IMR-90 (cell line): ENCODE measurements at regions not wholly inside any gene's neighbourhood (a gene's known extent, or its start where the extent isn't known, plus 50 kb on each side); places are given as distances from the start of the nearest gene placed in this dataset.

Experiments
- ATAC-seq: fragments of 200-7000 bp; cut with Tn5 transposase; 2 replicates; pipeline ENCODE4 v1.9.1; 2020; ENCODE audit warnings: low read depth, mild to moderate bottlenecking, moderate library complexity
- BruUV-seq: library from RNA; stranded (reverse); fragments of 400-500 nt; replicated peaks from 2 replicates; lab custom pipeline; 2021; lab: Mats Ljungman, UMichigan
- CTCF ChIA-PET: fragments of 300-600 bp; formaldehyde crosslinking; extraction: SDS; loops from one replicate; lab custom pipeline; 2021; ENCODE audit warnings: antibody characterized with exemption; lab: Yijun Ruan, JAX
- POLR2A ChIA-PET: fragments of 300-600 bp; sonication (Branson Sonifier 250); formaldehyde crosslinking; loops from one replicate; lab custom pipeline; 2022; ENCODE audit warnings: antibody characterized with exemption; ENCODE audit not compliant: unreplicated experiment; lab: Charles Lee
- DNase-seq: peaks from one replicate; pipeline ENCODE4 v3.0.0; 2013
- H2AFZ ChIP-seq: replicated peaks from 2 replicates; pipeline ENCODE3; 2013; ENCODE audit warnings: low read length, mild to moderate bottlenecking; ENCODE audit not compliant: poor library complexity
- H2AK5ac ChIP-seq: 2 replicates; pipeline ENCODE4 v1.6.1; 2013; ENCODE audit warnings: low read depth, low read length, inconsistent platforms
- H2AK9ac ChIP-seq: replicated peaks from 2 replicates; pipeline ENCODE3; 2013; ENCODE audit warnings: mild to moderate bottlenecking, low read depth, low read length, moderate library complexity; ENCODE audit not compliant: poor library complexity
- H2BK120ac ChIP-seq: 2 replicates; pipeline ENCODE4 v1.6.1; 2013; ENCODE audit warnings: low read depth, low read length, inconsistent platforms
- H2BK15ac ChIP-seq: 3 replicates; pipeline ENCODE4 v1.6.1; 2013; ENCODE audit warnings: low read depth, low read length, inconsistent platforms
- H2BK20ac ChIP-seq: 2 replicates; pipeline ENCODE4 v1.6.1; 2013; ENCODE audit warnings: low read depth, mild to moderate bottlenecking, inconsistent platforms, low read length, moderate library complexity
- H2BK5ac ChIP-seq: 2 replicates; pipeline ENCODE4 v1.6.1; 2013; ENCODE audit warnings: mild to moderate bottlenecking, low read depth, low read length, inconsistent platforms; ENCODE audit not compliant: poor library complexity, severe bottlenecking
- H3K14ac ChIP-seq: replicated peaks from 2 replicates; pipeline ENCODE4 v1.6.1; 2013; ENCODE audit warnings: low read depth, low read length, inconsistent platforms
- H3K18ac ChIP-seq: 2 replicates; pipeline ENCODE4 v1.6.1; 2013; ENCODE audit warnings: low read depth, low read length, control low read depth
- H3K23ac ChIP-seq: 2 replicates; pipeline ENCODE4 v1.6.1; 2013; ENCODE audit warnings: low read depth, low read length, inconsistent platforms
- H3K27ac ChIP-seq: 2 replicates; pipeline ENCODE4 v1.5.1; 2013; ENCODE audit warnings: mild to moderate bottlenecking, control low read depth, low read length; ENCODE audit not compliant: insufficient read depth
- H3K27me3 ChIP-seq: 2 replicates; pipeline ENCODE4 v1.6.1; 2013; ENCODE audit warnings: low read length; ENCODE audit not compliant: control insufficient read depth, insufficient read depth
- H3K36me3 ChIP-seq: 2 replicates; pipeline ENCODE4 v1.6.1; 2013; ENCODE audit warnings: low read length, mixed read lengths; ENCODE audit not compliant: control insufficient read depth, insufficient read depth
- H3K4ac ChIP-seq: 2 replicates; pipeline ENCODE4 v1.6.1; 2013; ENCODE audit warnings: low read depth, low read length, inconsistent platforms
- H3K4me1 ChIP-seq: 2 replicates; pipeline ENCODE4 v1.6.1; 2013; ENCODE audit warnings: low read length, mixed read lengths; ENCODE audit not compliant: control insufficient read depth, insufficient read depth
- H3K4me2 ChIP-seq: 2 replicates; pipeline ENCODE4 v1.6.1; 2013; ENCODE audit warnings: low read depth, mild to moderate bottlenecking, control low read depth, low read length, moderate library complexity
- H3K4me3 ChIP-seq: 2 replicates; pipeline ENCODE4 v1.5.1; 2013; ENCODE audit warnings: low read depth, mild to moderate bottlenecking, control low read depth, low read length, moderate library complexity; ENCODE audit not compliant: insufficient read depth
- H3K56ac ChIP-seq: 2 replicates; pipeline ENCODE4 v1.6.1; 2013; ENCODE audit warnings: low read length, inconsistent platforms; ENCODE audit not compliant: insufficient read depth; ENCODE audit errors: extremely low read depth
- H3K79me1 ChIP-seq, 2 experiments: 2 replicates each; pipeline ENCODE4 v1.6.1; 2013; ENCODE audit warnings: low read length in 2 of 2, inconsistent platforms in 1 of 2, low read depth in 1 of 2
- H3K9ac ChIP-seq: 2 replicates; pipeline ENCODE4 v1.6.1; 2013; ENCODE audit warnings: low read depth, low read length, control low read depth
- H3K9me1 ChIP-seq: 2 replicates; pipeline ENCODE4 v1.6.1; 2013; ENCODE audit warnings: low read length, inconsistent platforms; ENCODE audit not compliant: insufficient read depth
- H3K9me3 ChIP-seq: 2 replicates; pipeline ENCODE4 v1.6.1; 2013; ENCODE audit warnings: low read length; ENCODE audit not compliant: control insufficient read depth, insufficient read depth
- H4K20me1 ChIP-seq: 2 replicates; pipeline ENCODE4 v1.6.1; 2013; ENCODE audit warnings: low read length, inconsistent platforms; ENCODE audit not compliant: insufficient read depth
- H4K5ac ChIP-seq: 2 replicates; pipeline ENCODE4 v1.6.1; 2013; ENCODE audit warnings: mild to moderate bottlenecking, low read depth, low read length, control low read depth
- H4K8ac ChIP-seq, 2 experiments: 2 replicates each; pipeline ENCODE4 v1.6.1; 2013; ENCODE audit warnings: low read depth in 2 of 2, low read length in 2 of 2, control low read depth in 1 of 2, inconsistent platforms in 1 of 2
- H4K91ac ChIP-seq: 2 replicates; pipeline ENCODE4 v1.6.1; 2013; ENCODE audit warnings: low read depth, low read length, inconsistent platforms; ENCODE audit not compliant: insufficient read depth
- CEBPB ChIP-seq: IDR thresholded peaks from 2 replicates; pipeline ENCODE4 v1.6.1; 2012; ENCODE audit warnings: low read depth, low read length, improper control_type of control experiment
- CHD1 ChIP-seq: IDR thresholded peaks from 2 replicates; pipeline ENCODE4 v1.6.1; 2012; ENCODE audit warnings: low read depth, low read length, improper control_type of control experiment
- MXI1 ChIP-seq: IDR thresholded peaks from 2 replicates; pipeline ENCODE4 v1.6.1; 2012; ENCODE audit warnings: low read depth, mild to moderate bottlenecking, low read length, moderate library complexity, borderline replicate concordance
- POLR2A ChIP-seq: IDR thresholded peaks from 2 replicates; pipeline ENCODE4 v1.6.1; 2012; ENCODE audit warnings: mild to moderate bottlenecking, low read depth, low read length
- SMC3 ChIP-seq: fragments of 150-350 bp; IDR thresholded peaks from 2 replicates; pipeline ENCODE4 v1.6.1; 2016; ENCODE audit warnings: low read depth, mild to moderate bottlenecking, antibody characterized with exemption, low read length, moderate library complexity
- WGBS, 2 experiments: methylation state at CpG; one replicate each; pipeline versions ENCODE4 v1.1.5 to v1.1.7; 2013; ENCODE audit warnings: missing lambda C conversion rate in 2 of 2; ENCODE audit not compliant: insufficient read length in 1 of 2; ENCODE audit errors: extremely low coverage in 2 of 2; 5-methylcytosine and 5-hydroxymethylcytosine counted together
- dilution Hi-C: fragments of 300-500 bp; cut with HindIII; formaldehyde crosslinking; loops from one replicate; pipeline ENCODE4 v1.14.3; 2018; ENCODE audit warnings: low sequenced_read_pairs; ENCODE audit not compliant: unreplicated experiment
- in situ Hi-C: fragments of 300-500 bp; cut with MboI; formaldehyde crosslinking; loops from 3 replicates; pipeline ENCODE4 v1.14.3; 2019; ENCODE audit warnings: low sequenced_read_pairs, inconsistent platforms, mixed read lengths
- intact Hi-C: fragments of 100-400 bp; cut with micrococcal nuclease; formaldehyde crosslinking; loops from 2 replicates; pipeline ENCODE4 v1.10.0; 2022
- TF ChIP-seq, protein P1 (sequence below): conservative IDR thresholded peaks from 2 replicates; pipeline ENCODE4 v1.5.1; 2012; ENCODE audit warnings: mild to moderate bottlenecking, low read depth, low read length, improper control_type of control experiment
- TF ChIP-seq, protein P2 (sequence below): fragments of 150-350 bp; IDR thresholded peaks from 2 replicates; pipeline ENCODE4 v1.6.1; 2016; ENCODE audit warnings: low read depth, mild to moderate bottlenecking, low read length, moderate library complexity, borderline replicate concordance
- TF ChIP-seq, protein P3 (sequence below): fragments of 150-350 bp; IDR thresholded peaks from 2 replicates; pipeline ENCODE4 v1.6.1; 2017; ENCODE audit warnings: mild to moderate bottlenecking, antibody characterized with exemption, low read length, low read depth

DNA sequence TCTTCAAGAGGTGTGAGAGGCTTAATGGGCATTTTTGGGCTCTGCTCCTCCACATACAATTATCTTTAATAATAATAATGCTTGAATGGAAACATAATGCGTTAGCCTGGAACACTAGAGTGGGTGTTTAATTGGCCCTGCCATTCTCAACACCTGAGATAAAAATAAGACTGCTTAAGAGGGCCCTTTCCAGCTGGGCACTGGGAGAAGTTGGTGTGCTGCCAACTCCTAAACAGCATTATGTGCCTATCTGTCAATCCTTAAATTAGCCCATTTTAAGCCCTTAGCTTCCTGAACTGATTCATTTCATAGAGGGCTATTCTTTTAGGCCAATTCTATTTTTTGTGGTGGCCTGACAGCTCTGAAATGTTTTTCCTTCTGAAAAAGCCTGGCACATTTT lies 211.1 kb upstream of the ZIC3 start:
- Histone ChIP-seq H2BK15ac (no peak overlapping the region), H3K36me3 (no peaks in the 10 kb centered on the region), H3K4ac (no peak overlapping the region), H3K14ac (no peak overlapping the region), H2AFZ (no peak overlapping the region), H4K20me1 (no peaks in the 10 kb centered on the region), H2AK9ac (no peak overlapping the region), H3K79me1 (no peaks in the 10 kb centered on the region), H3K27me3 (no peaks in the 10 kb centered on the region), H3K56ac (no peak overlapping the region), H3K23ac (no peak overlapping the region), H2AK5ac (no peak overlapping the region), H3K9me3 (no peaks in the 10 kb centered on the region), H3K4me1 (no peaks in the 10 kb centered on the region), H3K18ac (no peak overlapping the region), H2BK20ac (no peak overlapping the region), H3K4me2 (no peak overlapping the region), H4K8ac (no peak overlapping the region), H4K5ac (no peak overlapping the region), H3K9ac (no peak overlapping the region), H2BK120ac (no peak overlapping the region), H3K9me1 (no peaks in the 10 kb centered on the region), H4K91ac (no peak overlapping the region), H3K27ac (no peak overlapping the region), H3K4me3 (no peak overlapping the region), H2BK5ac (no peak overlapping the region)
- no peak for DNase-seq
- in situ Hi-C loops (no loop called here), intact Hi-C loops (no loop called here), dilution Hi-C loops (no loop called here)
- TF ChIP-seq, protein P1, sequence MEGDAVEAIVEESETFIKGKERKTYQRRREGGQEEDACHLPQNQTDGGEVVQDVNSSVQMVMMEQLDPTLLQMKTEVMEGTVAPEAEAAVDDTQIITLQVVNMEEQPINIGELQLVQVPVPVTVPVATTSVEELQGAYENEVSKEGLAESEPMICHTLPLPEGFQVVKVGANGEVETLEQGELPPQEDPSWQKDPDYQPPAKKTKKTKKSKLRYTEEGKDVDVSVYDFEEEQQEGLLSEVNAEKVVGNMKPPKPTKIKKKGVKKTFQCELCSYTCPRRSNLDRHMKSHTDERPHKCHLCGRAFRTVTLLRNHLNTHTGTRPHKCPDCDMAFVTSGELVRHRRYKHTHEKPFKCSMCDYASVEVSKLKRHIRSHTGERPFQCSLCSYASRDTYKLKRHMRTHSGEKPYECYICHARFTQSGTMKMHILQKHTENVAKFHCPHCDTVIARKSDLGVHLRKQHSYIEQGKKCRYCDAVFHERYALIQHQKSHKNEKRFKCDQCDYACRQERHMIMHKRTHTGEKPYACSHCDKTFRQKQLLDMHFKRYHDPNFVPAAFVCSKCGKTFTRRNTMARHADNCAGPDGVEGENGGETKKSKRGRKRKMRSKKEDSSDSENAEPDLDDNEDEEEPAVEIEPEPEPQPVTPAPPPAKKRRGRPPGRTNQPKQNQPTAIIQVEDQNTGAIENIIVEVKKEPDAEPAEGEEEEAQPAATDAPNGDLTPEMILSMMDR: no peak
- TF ChIP-seq SMC3: no peak
- TF ChIP-seq CEBPB: no peak
- no peak for TF ChIP-seq CHD1
- TF ChIP-seq, protein P2, sequence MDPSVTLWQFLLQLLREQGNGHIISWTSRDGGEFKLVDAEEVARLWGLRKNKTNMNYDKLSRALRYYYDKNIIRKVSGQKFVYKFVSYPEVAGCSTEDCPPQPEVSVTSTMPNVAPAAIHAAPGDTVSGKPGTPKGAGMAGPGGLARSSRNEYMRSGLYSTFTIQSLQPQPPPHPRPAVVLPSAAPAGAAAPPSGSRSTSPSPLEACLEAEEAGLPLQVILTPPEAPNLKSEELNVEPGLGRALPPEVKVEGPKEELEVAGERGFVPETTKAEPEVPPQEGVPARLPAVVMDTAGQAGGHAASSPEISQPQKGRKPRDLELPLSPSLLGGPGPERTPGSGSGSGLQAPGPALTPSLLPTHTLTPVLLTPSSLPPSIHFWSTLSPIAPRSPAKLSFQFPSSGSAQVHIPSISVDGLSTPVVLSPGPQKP: no peak
- TF ChIP-seq POLR2A: no peak
- TF ChIP-seq, protein P3, sequence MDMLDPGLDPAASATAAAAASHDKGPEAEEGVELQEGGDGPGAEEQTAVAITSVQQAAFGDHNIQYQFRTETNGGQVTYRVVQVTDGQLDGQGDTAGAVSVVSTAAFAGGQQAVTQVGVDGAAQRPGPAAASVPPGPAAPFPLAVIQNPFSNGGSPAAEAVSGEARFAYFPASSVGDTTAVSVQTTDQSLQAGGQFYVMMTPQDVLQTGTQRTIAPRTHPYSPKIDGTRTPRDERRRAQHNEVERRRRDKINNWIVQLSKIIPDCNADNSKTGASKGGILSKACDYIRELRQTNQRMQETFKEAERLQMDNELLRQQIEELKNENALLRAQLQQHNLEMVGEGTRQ: no peak
- TF ChIP-seq MXI1: no peak
- ChIA-PET POLR2A (no interaction called here), CTCF (no interaction called here)
- no CpG with 5 or more reads among the region's 1 CpG for WGBS, 2 experiments
- no peak for ATAC-seq
- no TSS peak for BruUV-seq
